GM10266 (cell line): ENCODE measurements at regions not wholly inside any gene's neighbourhood (a gene's known extent, or its start where the extent isn't known, plus 50 kb on each side); places are given as distances from the start of the nearest gene placed in this dataset.

Experiments used
- DNase-seq: peaks from one replicate; pipeline ENCODE4 v3.0.0; 2012; ENCODE audit errors: extremely low spot score
- TF ChIP-seq, protein P1 (sequence below): IDR thresholded peaks from 2 replicates; pipeline ENCODE4 v1.5.1; 2012; ENCODE audit warnings: mild to moderate bottlenecking, low read depth; ENCODE audit not compliant: control insufficient read depth, insufficient read depth; ENCODE audit errors: missing control alignments

DNA sequence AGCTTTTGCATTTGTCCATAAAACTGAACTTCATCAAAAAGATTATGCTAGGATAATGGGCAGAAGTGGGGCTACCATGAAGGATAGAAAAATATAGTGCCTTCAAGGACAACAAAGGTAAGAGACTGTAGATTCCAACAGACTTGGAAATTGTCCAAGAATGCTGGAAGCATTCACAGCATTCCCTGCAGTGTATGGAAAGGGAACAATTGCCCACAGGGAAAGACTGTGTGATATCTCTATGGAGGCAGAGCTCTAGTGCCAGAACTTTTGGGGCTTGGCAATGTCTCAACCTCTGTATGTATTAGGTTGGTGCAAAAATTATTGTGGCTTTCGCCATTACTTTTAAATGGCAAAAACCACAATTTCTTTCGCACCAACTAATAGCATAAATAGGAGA lies 1598.8 kb upstream of the MIR17HG start:
- TF ChIP-seq, protein P1, sequence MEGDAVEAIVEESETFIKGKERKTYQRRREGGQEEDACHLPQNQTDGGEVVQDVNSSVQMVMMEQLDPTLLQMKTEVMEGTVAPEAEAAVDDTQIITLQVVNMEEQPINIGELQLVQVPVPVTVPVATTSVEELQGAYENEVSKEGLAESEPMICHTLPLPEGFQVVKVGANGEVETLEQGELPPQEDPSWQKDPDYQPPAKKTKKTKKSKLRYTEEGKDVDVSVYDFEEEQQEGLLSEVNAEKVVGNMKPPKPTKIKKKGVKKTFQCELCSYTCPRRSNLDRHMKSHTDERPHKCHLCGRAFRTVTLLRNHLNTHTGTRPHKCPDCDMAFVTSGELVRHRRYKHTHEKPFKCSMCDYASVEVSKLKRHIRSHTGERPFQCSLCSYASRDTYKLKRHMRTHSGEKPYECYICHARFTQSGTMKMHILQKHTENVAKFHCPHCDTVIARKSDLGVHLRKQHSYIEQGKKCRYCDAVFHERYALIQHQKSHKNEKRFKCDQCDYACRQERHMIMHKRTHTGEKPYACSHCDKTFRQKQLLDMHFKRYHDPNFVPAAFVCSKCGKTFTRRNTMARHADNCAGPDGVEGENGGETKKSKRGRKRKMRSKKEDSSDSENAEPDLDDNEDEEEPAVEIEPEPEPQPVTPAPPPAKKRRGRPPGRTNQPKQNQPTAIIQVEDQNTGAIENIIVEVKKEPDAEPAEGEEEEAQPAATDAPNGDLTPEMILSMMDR, result no peak
- DNase-seq, result no peak

DNA sequence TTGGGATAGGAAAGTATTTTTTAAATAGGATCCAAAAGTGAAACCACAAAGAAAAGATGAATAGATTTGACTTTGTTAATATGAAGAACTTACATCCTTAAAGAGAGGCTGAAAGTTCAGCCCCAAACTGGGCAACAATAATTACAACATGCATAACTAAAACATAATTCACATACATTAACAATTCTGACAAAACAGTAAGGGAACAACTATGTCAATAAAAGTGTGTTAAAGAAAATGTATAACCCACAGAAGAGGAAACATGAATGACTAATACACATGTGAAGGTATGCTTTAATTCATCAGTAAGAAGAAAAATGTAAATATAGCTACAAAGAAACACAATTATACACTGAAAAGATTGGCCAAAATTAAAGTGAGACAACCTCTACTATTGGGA lies 1597.6 kb upstream of the MIR17HG start:
- TF ChIP-seq, protein P1, result no peak

DNA sequence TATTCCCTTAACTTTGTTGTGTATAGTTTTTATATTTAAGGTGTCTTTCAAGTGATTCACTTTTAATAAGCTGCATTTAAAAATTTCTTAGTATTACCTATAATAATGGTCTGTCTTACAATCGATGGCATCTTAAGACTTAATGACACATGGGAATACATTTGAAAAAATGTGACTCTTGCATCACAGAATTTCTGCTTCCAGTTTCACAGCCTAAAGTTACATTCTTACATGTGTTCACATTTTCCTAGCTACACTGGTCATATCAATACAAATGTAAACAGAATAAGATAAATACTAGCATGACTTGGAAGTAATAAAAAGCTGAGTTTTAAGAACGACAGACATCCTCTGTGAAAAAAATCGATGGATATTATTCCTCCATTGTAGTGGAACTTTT lies 1597.1 kb upstream of the MIR17HG start:
- DNase-seq, result no peak
- TF ChIP-seq, protein P1, result no peak

More for the DNA sequence above, 1597.6 kb upstream of the MIR17HG start:
- DNase-seq, result no peak

DNA sequence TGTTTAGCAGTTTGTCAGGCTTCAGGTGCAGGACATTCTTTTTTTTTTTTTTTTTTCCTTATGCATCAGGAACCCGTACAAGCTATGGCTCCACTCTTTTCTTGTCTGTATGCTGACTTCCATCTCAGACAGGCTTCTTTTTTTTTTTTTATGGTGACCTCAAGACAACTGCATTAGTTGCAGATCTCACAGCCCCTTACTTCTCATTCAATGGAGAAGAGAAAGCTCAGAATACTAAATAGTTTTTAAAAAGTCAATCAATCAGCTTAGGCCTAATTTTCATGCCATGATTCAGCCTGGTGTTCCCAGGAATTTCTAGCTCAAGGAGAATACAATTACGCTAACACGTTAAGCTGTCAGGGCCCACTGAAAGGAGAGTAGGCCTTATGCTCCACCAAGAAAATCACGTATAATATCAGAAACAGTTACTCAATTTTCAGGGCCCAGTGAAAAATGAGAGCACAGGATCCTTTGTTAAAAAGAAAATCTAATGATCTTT lies 1596.0 kb upstream of the MIR17HG start:
- TF ChIP-seq, protein P1, result no peak

DNA sequence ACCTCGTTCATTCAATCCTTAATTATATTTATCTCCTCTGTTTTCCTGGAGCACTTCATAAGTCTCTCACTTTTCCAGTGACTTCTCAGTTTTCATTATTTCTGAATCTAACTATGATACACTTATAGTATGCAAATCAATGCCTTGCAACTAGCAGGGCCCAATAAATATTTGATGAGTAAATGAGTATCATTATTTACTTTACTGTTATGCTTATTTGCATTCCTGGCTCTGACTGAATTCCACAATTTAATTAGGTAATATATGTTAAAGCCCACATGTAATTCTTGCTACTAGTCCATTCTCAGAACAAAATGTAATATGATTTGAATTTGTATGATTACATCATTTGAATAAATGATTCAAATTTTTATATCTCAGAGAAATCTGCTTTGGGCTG lies 1595.1 kb upstream of the MIR17HG start:
- TF ChIP-seq, protein P1, result no peak
- no peak for DNase-seq

More for the DNA sequence above, 1596.0 kb upstream of the MIR17HG start:
- DNase-seq, result no peak

DNA sequence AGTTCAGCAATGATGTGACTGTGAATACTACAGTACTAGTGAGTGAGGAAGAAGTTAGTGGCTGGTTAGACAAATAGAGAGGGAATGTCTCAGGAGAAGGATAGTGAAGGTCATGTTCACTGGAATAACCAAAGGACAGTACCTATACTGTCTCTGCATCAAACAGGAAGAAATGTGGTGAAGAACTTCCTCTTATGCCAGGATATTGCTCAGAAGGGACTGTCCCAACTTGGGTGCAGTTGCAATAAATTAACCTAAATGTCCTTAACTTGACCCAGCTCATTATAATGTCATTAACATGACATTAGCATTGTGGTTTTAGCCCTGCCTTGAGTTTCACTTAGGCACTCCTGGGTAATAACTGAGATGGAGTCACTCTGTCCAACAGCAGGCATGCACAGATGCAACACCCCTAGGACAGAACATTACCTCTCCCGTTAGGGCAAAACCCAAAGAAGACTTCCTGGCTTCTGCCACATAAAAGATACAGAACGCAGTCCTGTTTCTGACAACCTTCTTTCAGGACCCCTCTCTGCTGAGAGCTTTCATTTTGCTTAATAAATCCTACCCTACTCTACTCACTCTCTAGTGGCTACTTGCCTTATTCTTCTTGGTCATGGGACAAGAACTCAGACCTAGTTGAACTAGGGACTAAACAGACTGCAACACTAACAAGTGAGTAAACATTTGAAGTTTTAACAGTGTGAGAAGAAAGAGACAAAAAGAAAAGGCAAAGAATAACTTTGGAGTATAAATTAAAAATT lies 1591.6 kb upstream of the MIR17HG start:
- TF ChIP-seq, protein P1, result no peak
- no peak for DNase-seq

DNA sequence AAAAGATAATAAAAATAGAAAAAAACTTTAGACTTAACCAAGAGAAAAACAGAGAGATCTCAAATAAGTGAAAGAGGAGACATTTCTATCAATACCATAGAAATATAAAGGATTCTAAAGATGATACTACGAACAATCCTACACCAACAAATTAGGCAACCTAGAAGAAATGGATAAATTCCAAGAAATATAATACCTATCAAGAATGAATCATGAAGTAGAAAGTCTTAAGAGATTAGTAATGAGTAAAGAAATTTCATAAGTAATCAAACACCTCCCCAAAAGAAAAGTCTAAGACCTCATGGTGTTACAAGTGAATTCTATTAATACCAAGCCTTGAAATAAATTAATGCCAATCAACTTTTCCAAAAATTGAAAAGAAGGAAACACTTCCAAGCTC lies 1584.5 kb upstream of the MIR17HG start:
- no peak for DNase-seq
- TF ChIP-seq, protein P1, result no peak
